Tibial nerve (tissue), 4 donors: ENCODE measurements at regions not wholly inside any gene's neighbourhood (a gene's known extent, or its start where the extent isn't known, plus 50 kb on each side); places are given as distances from the start of the nearest gene placed in this dataset.
A peak's percentile ranks its signal among the peaks of the same experiment; 100 is the strongest.

ENCODE experiments used
- DNase-seq, 2 donors: peaks; one replicate each; pipeline ENCODE4 v3.0.0-alpha.2; 2019; ENCODE audit warnings: low spot score in 2 of 2
- H3K27ac ChIP-seq, 4 donors: fragments of 200-600 bp; sonication (generic) in 3 of 4; one replicate each; pipeline ENCODE4 v1.5.1; 2017 to 2019; ENCODE audit warnings: mild to moderate bottlenecking in 1 of 4
- H3K27me3 ChIP-seq, 2 donors: fragments of 200-600 bp; sonication (generic) in 1 of 2; one replicate each; pipeline versions ENCODE4 v1.5.1 to v1.6.0; 2017 to 2019
- H3K36me3 ChIP-seq, 3 donors: fragments of 200-600 bp; sonication (generic); one replicate each; pipeline ENCODE4 v1.5.1; 2018 to 2019
- H3K4me1 ChIP-seq, 4 donors: fragments of 200-600 bp; sonication (generic) in 3 of 4; one replicate each; pipeline ENCODE4 v1.5.1; 2017 to 2019
- H3K4me3 ChIP-seq, 4 donors: fragments of 200-600 bp; sonication (generic) in 3 of 4; one replicate each; pipeline ENCODE4 v1.5.1; 2017 to 2019; ENCODE audit warnings: mild to moderate bottlenecking in 1 of 4, moderate library complexity in 1 of 4
- H3K9me3 ChIP-seq, 4 donors: fragments of 200-600 bp; sonication (generic) in 3 of 4; one replicate each; pipeline ENCODE4 v1.5.1; 2017 to 2019
- CTCF ChIP-seq, 5 experiments: fragments of 200-600 bp in 3 of 5; fragments of 450-650 bp in 2 of 5; sonication (generic) in 3 of 5; IDR thresholded peaks; one replicate each; pipeline ENCODE4 v1.5.1; 2016 to 2019; ENCODE audit warnings: antibody characterized with exemption in 5 of 5, mild to moderate bottlenecking in 3 of 5, moderate library complexity in 2 of 5
- EP300 ChIP-seq, 2 donors: sonication (generic); formaldehyde crosslinking; IDR thresholded peaks; one replicate each; pipeline ENCODE4 v1.6.1; 2017; ENCODE audit warnings: antibody characterized with exemption in 2 of 2, mild to moderate bottlenecking in 1 of 2
- POLR2A ChIP-seq, 2 donors: fragments of 450-650 bp; IDR thresholded peaks; one replicate each; pipeline ENCODE4 v1.6.1; 2017; ENCODE audit warnings: antibody characterized with exemption in 2 of 2, mild to moderate bottlenecking in 2 of 2, moderate library complexity in 2 of 2
- WGBS, 2 donors: methylation state at CpG; one replicate each; pipeline ENCODE4 v1.1.5; 2018; 5-methylcytosine and 5-hydroxymethylcytosine counted together

GRCh38 chr1:244205906-244206305, 154.8 kb downstream of the ZBTB18 start:
- no peaks in the 10 kb centered on the region for H3K27me3 ChIP-seq
- no peak for DNase-seq
- H3K4me1 ChIP-seq: no peaks in the 10 kb centered on the region
- H3K4me3 ChIP-seq: no peak overlapping the region
- H3K9me3 ChIP-seq: no peaks in the 10 kb centered on the region
- TF ChIP-seq CTCF (IDR thresholded peaks at IDR 0.05): no peak
- H3K27ac ChIP-seq: no peak overlapping the region
- H3K36me3 ChIP-seq: no peaks in the 10 kb centered on the region
- WGBS, 2 donors: 91 to 96% methylated on average over 3 of the region's 3 CpGs

GRCh38 chr1:244207042-244207934, 156.2 kb downstream of the ZBTB18 start:
- no peaks in the 10 kb centered on the region for H3K36me3 ChIP-seq
- TF ChIP-seq CTCF (IDR thresholded peaks at IDR 0.05) (no peak), EP300 (IDR thresholded peaks at IDR 0.05) (no peak), POLR2A (IDR thresholded peaks at IDR 0.05) (no peak)
- H3K4me3 ChIP-seq: no peak overlapping the region
- DNase-seq: no peak
- H3K4me1 ChIP-seq: peaks cover 0 to 10% (median under 1%) of the 10 kb centered on the region in 4 donors
- peak overlapping the region in 2 of 4 donors; percentile 72 to 73 for H3K27ac ChIP-seq
- H3K9me3 ChIP-seq: no peaks in the 10 kb centered on the region
- whole genome bisulfite sequencing, 2 donors: 85% methylated on average over 6 of the region's 6 CpGs
- no peaks in the 10 kb centered on the region for H3K27me3 ChIP-seq

- Histone ChIP-seq H3K4me3 (no peak overlapping the region), H3K27me3 (no peaks in the 10 kb centered on the region), H3K4me1 (peaks cover 0 to 16% (median 3%) of the 10 kb centered on the region in 4 donors), H3K9me3 (no peaks in the 10 kb centered on the region), H3K36me3 (no peaks in the 10 kb centered on the region), H3K27ac (peak overlapping the region in 2 of 4 donors; percentile 72 to 73)
- DNase-seq: no peak
- no peak for TF ChIP-seq POLR2A (IDR thresholded peaks at IDR 0.05)
- no peak for TF ChIP-seq CTCF (IDR thresholded peaks at IDR 0.05)
- no peak for TF ChIP-seq EP300 (IDR thresholded peaks at IDR 0.05)
- WGBS, 2 donors: 68 to 69% methylated on average over 2 of the region's 2 CpGs
These were observed 156.8 kb downstream of the ZBTB18 start for GRCh38 chr1:244207935-244208244.

- peaks cover 0 to 32% (median 7%) of the 10 kb centered on the region in 4 donors for H3K4me1 ChIP-seq
- no peaks in the 10 kb centered on the region for H3K9me3 ChIP-seq
- no peak overlapping the region for H3K4me3 ChIP-seq
- DNase-seq: no peak
- H3K27me3 ChIP-seq: no peaks in the 10 kb centered on the region
- WGBS, 2 donors: 74 to 76% methylated on average over 5 of the region's 5 CpGs
- TF ChIP-seq POLR2A (IDR thresholded peaks at IDR 0.05) (no peak), CTCF (IDR thresholded peaks at IDR 0.05) (no peak), EP300 (IDR thresholded peaks at IDR 0.05) (no peak)
- no peak overlapping the region for H3K27ac ChIP-seq
- no peaks in the 10 kb centered on the region for H3K36me3 ChIP-seq
These were observed 158.9 kb downstream of the ZBTB18 start for GRCh38 chr1:244209955-244210354.

GRCh38 chr1:244210884-244211558, 159.9 kb downstream of the ZBTB18 start:
- Histone ChIP-seq H3K36me3 (no peaks in the 10 kb centered on the region), H3K4me3 (no peak overlapping the region), H3K9me3 (no peaks in the 10 kb centered on the region), H3K27me3 (no peaks in the 10 kb centered on the region), H3K27ac (no peak overlapping the region), H3K4me1 (peaks cover 0 to 32% (median 7%) of the 10 kb centered on the region in 4 donors)
- no peak for TF ChIP-seq POLR2A (IDR thresholded peaks at IDR 0.05)
- peak in 1 of 5 experiments; percentile 27 for TF ChIP-seq CTCF (IDR thresholded peaks at IDR 0.05)
- no peak for TF ChIP-seq EP300 (IDR thresholded peaks at IDR 0.05)
- DNase-seq: no peak
- 89 to 92% methylated on average over 26 to 28 of the region's 28 CpGs for WGBS, 2 donors
